ENCODE measurements at regions not wholly inside any gene's neighbourhood (a gene's known extent, or its start where the extent isn't known, plus 50 kb on each side); places are given as distances from the start of the nearest gene placed in this dataset.

DNA sequence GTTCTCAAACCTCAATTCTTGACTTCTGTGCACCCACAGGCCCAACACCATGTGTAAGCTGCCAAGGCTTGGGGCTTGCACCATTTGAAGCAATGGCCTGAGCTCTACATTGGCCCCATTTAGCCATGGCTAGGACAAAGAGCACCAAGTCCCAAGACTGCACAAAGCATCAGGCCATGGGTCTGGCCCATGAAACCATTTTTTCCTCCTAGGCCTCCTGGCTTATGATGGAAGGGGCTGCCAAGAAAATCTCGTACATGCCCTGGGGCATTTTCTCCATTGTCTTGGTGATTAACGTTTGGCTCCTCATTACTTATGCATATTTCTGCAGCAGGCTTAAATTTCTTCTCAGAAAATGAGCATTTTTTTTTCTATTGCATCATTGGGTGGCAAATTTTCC lies 1128.7 kb upstream of the ADGRB3 start:
- TF ChIP-seq CTCF (conservative IDR thresholded peaks at IDR 0.05) (no peak), EZH2 (IDR thresholded peaks at IDR 0.05; ENCODE audit: low read depth) (no peak)

Data from PC-9 (cell line).